Astrocyte of the spinal cord (primary cell): ENCODE measurements at regions not wholly inside any gene's neighbourhood (a gene's known extent, or its start where the extent isn't known, plus 50 kb on each side); places are given as distances from the start of the nearest gene placed in this dataset.

Source experiments
- DNase-seq: peaks from one replicate; pipeline ENCODE4 v3.0.0; 2011; ENCODE audit warnings: low read depth, low spot score
- H3K4me3 ChIP-seq: 2 replicates; pipeline ENCODE4 v1.5.1; 2011; ENCODE audit warnings: low read depth, mild to moderate bottlenecking, low read length, moderate library complexity
- CTCF ChIP-seq: IDR thresholded peaks from 2 replicates; pipeline ENCODE4 v1.5.1; 2012; ENCODE audit warnings: low read depth, mild to moderate bottlenecking, low read length, inconsistent platforms
- in situ Hi-C: cut with HindIII; loops from 2 replicates; pipeline ENCODE4 v1.10.0; 2017; ENCODE audit warnings: low sequenced_read_pairs

GRCh38 chrX:79645749-79646148 lies 278.6 kb upstream of the ITM2A start:
- H3K4me3 ChIP-seq = no peak overlapping the region
- no peak for DNase-seq
- in situ Hi-C loops = no loop called here
- TF ChIP-seq CTCF = no peak

- DNase-seq = no peak
- H3K4me3 ChIP-seq = no peak overlapping the region
- in situ Hi-C loops = no loop called here
- TF ChIP-seq CTCF = no peak
Measured at GRCh38 chrX:79631526-79631925, 264.4 kb upstream of the ITM2A start.

- H3K4me3 ChIP-seq = no peak overlapping the region
- DNase-seq = no peak
- TF ChIP-seq CTCF = no peak
- in situ Hi-C loops = no loop called here
Measured at GRCh38 chrX:79630033-79631009, 263.2 kb upstream of the ITM2A start.

DNA sequence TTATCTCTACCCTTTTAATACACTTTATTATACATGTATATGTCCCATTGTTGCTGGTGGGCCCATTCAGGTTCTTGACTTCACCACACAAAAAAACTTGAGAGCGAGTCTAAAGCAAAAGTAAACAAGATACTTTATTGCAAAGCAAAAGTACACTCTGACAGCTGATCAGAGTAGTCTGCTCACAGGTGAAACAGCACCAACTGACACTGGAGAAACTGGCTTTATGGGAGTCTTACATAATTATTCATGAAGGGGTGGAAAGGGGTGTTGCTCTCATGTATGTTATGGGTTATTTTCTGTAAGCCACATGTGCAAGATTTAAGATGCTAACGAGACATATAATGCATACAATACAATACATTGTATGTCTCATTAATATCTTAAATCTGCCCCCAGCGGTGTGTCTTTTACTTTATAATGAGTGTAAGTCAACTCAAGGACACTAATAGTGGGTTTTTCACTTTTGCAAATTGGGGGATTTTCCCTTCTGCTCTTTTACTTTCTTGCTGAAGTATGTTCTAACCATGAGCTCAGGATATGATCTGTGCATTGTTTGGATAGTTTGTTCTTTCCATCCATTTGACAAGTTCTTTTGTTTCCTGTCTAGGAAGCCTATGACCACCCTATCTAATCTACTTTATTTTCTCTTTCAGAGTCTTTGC lies 256.1 kb upstream of the ITM2A start:
- in situ Hi-C loops = no loop called here
- no peak for DNase-seq
- H3K4me3 ChIP-seq = no peak overlapping the region

GRCh38 chrX:79618280-79618679 lies 251.1 kb upstream of the ITM2A start:
- no peak for DNase-seq
- no peak for TF ChIP-seq CTCF
- no peak overlapping the region for H3K4me3 ChIP-seq
- in situ Hi-C loops = no loop called here

More for the DNA sequence above, 256.1 kb upstream of the ITM2A start:
- TF ChIP-seq CTCF = no peak

- no peak for TF ChIP-seq CTCF
- in situ Hi-C loops = no loop called here
- DNase-seq = no peak
- no peak overlapping the region for H3K4me3 ChIP-seq
Measured at GRCh38 chrX:79604364-79604763, 237.2 kb upstream of the ITM2A start.
